GM04504 (cell line): ENCODE measurements at regions not wholly inside any gene's neighbourhood (a gene's known extent, or its start where the extent isn't known, plus 50 kb on each side); places are given as distances from the start of the nearest gene placed in this dataset.

Experiments used
- DNase-seq: peaks from one replicate; pipeline ENCODE4 v3.0.0-alpha.2; 2012; ENCODE audit warnings: low read depth

DNA sequence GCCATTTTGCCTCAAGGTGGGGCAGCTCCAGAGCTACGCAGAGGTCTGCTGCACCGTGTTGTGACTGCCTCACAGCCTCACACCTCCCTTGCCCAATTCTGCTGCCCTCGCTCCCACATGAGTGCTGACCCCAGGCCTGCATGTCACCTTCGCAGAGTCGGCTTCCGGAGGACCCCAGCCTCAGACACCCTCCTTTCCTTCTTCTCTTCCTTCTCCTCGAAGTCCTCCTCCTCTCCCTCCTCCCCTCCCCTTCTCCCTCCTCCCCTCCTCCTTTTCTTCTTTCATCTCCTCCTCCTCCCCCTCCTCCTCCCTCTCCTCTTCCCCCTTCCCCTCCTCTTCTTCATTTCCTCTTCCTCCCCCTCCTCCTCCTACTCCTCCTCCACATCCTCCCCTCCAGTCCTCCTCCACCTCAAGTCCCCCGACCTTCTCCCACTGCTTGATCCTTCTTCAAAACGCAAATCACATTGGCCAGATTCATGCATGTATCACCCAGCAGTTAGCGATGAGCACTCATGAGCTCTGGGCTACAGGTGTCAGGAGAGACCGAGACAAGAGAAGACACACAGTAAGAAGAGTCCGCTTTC is 243.8 kb downstream of the RBFOX3 start:
- DNase-seq, result no peak

DNA sequence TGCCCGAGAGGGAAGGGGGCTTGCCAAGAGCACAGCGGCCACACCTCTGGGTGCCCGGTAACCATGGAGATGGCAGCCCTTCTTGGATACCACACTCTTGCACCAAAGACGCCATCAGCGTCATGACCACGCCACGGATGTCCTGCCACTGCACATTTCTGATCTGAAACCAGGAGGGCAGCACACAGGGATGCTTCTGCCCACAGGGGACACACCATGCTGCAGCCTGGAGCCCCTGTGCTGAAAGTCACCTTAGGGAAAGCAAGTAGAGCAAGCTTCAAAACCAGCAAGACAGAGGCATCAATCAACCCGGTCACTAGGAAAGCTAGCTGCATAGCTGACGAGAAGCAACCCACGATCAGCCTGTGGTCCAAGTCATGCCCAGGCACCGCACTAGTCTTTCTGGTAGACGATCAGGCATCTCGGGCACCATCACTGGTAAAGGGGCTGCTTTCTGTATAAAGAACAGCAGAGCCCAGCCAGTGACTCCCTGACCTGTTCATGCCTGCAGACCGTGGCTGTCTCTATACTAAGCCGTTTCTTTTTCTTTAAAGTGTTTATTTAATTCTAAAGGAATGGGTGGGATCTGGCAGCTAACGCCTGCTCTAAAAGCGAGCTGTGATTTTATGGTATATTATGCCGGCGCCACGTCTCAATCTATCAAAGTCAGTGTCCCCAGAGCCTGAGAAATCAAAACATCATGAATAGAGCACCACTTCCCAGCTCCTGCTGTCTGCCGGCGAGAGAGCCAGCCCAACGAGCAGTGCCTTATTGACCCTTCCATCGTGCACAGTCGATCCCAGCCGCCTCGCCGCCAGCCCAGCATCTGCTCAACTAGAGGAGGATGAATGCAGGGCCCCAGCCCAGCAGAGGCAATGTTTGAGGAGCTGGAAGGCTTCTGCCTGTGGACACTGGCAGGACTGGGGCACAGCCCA is 244.7 kb downstream of the RBFOX3 start:
- no peak for DNase-seq

DNA sequence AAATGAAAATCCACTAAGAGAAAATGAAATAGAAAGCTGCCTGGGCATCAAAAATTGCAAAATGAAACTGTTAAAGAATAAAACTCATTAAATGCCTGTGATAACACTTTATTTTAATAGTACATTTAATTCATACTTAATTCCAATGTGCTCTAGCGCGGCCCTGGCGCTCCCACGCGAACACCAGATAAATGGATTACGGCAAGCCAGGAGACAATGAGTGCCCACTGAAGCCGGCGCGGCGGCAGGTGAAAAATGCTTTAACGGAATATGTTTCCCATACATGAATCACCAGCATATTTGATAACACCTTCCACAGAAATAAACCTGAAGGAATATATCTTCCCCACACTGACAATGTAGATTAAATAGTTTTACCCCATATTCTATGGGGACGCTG is 245.5 kb downstream of the RBFOX3 start:
- no peak for DNase-seq

DNA sequence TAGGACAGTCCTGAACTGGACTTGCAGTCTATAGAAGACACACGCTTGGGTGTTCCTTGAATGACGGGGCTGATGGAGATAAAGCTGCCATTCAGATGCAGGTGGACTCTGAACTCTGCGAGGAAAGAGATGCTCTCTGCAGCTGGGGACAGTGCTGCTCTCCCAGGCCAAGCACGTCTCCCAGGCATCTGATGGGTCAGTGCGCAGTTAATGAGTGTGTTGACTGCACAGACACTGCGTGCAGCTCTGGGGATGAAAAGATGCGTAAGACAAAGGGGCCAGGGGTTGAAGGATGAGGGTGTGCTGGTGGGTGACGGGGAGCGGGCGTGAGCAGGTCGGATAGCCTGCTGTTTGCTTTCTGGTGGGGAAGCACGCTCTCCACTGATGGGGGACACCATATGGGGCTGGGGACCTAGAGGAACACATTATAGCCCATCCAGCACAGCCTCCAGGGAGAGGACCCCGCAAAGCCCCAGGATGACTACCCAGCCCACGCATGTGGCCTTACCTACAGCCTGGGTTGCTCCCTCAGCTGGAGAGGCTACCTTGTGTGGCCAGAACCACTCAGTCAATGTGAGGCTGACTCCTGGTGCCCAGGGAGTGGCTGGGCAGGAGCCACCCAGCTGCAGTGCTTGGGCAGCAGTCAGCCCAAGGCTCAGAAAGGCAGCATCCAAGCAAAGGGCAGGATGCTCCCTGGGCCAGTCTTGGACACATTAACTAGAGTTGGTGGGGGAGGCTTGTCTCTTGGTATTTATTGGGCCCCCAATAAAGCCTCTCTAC is 246.3 kb downstream of the RBFOX3 start:
- no peak for DNase-seq

DNA sequence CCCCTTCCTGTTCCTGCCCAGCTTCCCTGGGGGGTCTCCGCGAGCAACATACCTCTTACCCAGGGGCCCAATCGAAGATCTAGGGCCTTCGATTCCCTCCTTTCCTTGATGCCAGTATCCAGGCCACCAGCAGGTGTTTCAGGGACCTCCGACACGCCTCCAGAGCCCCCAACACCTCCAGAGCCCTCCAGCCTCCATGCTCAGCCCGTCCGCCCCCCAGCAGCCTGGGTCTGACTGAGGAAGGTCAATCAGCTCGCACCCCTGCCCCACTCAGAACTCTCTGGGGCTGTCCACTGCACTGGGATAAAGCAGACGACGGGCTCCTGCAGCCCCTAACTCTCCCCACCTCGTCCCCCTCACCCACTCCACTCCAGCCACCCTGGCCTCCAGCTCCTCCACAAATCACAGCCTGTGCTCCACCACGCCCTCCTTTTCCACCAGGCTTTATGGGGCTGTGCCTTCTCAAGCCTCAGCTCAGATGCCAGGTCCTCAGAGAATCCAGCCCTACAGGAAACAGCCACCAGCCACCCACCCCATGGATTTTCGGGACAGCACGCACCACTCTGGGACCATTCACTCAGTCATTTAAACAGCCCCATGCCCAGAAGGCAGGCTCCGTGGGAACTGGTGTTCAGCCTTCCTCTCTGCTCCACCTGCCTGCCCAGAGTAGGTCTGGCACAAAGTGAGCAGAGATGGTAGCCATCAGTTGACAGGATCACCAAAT is 247.1 kb downstream of the RBFOX3 start:
- no peak for DNase-seq

DNA sequence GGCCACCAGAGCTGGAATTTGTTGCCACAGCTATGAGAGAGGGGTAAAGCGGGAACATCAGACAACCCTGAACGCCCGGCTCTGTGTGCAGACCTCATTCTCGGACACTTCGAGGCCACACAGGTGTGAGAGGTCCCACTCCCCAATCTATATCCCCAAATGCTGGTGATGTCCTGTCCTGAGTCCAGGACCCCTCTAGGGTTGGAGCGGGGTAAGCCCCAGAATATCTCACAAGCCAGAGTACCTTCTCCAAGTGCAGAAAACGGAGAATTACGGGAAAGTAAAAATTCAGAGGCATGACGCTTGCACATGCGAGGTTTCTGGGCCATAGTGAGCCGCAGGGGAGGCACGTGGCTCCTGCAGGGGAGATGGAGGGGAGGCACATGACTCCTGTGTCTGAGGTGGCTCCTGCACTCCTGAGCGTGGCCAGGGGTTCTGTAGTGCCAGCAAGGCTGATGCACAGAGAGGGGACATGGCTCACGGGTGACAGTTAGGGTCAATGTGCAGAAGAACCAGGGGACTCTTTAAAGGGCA is 248.0 kb downstream of the RBFOX3 start:
- no peak for DNase-seq

DNA sequence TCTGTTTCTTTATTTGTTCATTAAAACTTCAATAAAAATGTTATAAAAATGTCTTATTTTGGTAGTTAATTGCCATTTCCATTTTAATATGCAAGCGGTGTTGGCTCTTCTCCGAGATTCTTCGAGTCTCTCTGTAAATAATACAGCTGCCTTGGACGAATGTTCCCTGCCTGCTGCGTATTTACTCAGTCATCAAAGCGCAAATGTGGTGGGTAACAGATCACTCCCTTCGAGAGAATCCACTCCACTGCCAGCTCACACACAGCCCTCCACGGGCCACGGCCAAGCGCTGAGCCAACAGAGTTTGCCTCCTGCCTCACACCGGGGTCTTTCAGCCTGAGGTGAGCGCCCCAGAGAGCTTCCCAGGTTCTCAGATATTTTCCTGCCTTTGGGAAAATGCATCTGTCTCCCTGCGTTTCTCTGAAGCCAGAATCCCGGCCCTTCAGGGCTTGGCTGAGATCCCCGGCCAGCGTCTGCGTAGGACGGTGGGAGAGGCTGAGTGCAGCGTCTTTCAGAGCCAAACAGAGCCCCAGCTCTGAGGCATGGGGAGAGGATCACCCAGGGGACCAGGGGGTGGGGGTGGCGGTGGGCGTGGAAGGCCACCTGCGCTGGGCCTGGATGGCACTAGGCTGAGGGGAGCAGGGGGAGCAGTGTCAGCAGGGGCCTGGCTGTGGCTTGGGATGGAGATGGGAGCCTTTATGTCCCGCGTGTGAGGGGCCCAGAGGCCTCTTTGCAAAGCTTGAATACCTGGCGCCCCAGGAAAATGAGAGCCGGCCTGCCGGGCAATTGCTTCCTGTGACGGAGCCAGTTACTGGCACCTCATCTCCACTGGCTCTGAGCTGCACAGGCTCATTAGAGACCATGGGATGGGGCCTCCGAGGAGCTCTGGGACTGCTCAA is 248.7 kb downstream of the RBFOX3 start:
- DNase-seq, result no peak

DNA sequence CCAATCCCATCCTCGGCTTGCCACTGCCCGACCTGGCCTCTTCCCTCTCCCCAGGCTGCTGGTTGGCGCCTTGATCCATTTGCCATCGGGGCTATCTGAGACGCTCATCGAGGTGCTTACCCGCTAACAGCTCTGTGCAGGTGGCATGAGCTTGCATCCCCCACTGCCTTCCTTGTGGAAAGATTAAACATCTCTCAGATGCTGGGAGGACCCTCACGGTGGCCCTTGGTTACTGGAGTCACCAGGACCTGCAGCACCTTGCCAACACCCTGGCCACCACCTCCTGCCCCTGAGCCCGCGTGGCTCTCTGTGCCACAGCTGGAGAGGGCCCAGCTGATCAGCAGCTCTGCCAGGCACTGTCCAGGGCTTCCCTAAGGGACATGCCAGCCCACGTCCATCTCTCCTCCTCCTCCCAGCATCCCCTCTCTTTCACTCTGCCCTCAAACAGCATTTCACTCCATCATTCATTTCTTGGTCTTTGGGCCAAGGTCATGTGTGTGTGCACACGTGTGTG is 249.6 kb downstream of the RBFOX3 start:
- DNase-seq, result no peak

DNA sequence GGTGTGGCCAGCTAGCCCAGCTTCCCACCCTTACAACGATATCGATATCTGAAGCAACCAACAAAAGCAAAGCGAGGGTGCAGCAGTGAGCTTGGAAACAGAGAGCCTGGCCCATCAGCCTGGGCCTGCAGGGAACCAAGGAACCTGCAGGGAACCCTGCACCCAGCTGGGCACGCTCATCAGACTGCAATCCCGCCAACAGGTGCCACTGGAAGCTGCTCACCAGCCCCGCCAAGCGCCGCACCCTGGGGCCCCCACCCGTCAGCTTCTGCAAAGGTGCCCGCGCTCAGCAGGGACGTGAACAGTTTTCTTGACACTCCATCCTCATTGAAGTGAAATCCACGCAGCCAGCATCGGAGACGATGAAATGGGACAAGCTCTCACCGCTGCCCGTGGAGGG is 250.7 kb downstream of the RBFOX3 start:
- no peak for DNase-seq

DNA sequence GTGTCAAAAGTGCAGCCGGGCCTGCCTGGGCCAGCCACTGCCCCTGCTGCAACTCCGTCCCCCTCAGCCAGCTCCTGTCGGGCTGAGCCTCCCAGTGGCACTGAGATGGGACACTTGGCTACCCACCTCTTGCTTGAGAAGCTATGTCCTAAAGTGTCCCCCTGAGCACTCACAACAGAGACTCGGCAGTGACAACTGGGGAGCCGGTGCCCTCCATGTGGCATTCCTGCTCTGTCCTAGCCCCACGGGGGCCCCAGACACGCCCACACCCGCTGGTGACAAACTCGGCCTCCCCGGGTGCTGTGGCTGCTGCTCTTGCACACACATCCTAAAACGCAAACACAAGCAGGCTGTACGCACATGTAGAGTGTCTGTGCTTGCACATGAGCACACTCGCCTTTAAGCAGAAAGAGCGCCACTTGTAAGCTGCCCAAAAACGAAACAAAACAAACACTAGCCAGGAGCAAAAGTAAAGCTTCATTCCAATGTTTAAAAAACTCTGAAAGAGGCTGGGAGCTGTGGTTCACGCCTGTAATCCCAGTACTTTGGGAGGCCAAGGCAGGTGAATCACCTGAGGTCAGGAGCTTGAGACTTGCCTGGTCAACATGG is 253.9 kb downstream of the RBFOX3 start:
- no peak for DNase-seq

DNA sequence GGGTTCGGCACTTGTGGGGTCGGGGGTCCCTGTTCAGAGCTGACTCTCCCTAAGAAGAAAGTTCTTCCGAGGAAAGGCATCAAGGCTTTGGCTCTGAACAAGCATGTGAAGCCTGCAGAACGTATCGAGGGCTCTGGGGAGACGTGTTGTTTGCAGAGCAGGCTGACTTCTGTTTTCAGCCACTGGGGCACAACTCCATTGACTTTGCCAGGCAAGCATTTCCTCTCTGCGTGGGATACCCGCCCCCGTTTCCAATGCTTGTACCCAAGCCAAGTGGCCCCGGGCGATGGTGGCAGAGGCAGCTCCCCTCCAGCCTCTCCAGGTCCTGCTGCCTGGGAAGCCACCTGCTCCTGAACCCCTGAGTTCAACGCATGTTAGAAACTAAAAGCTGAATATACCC is 255.7 kb downstream of the RBFOX3 start:
- DNase-seq, result no peak

DNA sequence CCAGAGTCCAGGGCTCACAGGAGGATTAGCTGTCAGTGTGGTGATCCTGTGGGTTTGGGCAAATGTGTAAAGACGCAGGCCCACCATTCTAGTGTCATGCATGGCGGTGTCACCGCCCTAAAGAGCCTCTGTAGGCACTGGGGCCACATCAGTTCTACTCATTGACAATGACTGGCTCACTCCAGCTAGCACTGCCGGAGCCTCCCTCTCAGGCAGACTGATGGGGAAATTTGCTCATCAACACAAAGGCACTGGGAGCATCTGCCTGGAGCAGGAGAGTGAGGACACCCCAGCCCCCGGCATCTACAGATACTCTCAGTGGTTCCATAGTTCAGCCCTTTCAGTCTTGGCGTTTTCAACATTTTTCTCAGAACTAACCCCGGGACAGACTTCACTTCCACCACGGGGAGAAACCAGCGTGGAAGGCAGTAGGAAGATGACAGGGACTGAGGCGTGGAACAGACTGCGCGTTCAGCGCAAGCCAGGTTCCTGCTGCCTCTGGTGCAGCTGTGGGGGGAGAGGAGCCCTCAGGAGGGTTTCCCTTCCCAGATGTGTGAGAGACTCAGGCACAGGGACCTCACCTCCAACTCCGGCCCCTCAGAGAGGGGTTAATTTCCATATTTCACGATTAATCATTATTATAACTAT is 256.6 kb downstream of the RBFOX3 start:
- no peak for DNase-seq

DNA sequence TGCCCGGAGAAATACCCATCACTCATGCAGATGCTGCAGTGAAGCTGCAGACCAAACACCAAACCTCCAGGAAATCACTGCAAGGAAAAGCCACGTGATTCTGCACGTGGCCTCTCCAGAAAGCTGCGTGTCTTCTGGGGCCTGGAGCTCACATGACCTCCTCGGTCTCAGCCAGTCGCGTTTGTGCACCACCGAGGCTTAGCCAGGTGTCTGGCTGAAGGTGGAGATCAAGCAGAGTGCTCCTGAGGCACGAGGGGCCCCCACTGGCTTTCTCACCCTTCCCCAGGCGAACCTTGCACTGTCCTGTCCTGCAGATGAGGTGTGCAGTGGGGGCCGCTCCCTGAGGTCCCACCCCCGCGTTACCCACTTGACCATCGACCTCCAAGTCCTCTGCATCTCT is 257.3 kb downstream of the RBFOX3 start:
- DNase-seq, result no peak

DNA sequence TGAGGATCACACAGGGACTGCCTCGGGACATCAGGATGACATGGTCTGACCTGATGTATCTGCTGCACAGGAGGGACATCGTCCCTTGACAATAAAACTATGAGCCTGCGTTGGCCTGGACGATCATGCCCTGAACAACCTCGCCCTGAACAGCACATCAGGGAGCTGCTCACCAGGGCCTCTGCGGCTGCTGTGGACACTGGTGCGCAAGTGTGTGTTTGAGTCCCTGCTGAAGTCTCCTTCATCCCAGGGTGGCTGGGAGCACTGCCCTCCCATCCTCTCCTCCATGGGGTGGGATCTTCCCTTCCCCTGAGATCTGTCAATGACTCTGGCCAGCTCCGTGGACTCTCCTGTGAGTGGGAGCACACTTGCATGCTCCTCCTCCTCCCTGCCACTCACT is 257.8 kb downstream of the RBFOX3 start:
- no peak for DNase-seq

DNA sequence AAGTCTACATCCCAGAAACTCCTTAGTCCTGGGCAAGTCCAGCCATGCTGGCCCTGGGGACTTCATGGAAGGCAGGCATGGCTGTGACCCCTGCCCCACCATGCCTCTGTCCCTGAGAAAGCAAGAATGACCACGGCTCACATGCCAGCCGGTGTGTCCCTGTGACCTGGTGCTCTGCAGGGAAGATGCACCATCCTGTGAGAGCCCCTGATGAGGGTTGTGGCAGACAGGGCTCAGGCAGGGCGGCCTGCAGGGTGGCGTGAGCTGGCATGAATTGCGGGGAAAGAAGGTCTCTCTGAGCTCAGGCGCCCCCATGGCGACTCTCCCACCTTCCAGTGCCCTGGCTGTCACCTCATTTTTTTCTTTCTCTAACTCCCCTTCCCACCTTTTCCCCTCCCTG is 260.3 kb downstream of the RBFOX3 start:
- DNase-seq, result no peak

DNA sequence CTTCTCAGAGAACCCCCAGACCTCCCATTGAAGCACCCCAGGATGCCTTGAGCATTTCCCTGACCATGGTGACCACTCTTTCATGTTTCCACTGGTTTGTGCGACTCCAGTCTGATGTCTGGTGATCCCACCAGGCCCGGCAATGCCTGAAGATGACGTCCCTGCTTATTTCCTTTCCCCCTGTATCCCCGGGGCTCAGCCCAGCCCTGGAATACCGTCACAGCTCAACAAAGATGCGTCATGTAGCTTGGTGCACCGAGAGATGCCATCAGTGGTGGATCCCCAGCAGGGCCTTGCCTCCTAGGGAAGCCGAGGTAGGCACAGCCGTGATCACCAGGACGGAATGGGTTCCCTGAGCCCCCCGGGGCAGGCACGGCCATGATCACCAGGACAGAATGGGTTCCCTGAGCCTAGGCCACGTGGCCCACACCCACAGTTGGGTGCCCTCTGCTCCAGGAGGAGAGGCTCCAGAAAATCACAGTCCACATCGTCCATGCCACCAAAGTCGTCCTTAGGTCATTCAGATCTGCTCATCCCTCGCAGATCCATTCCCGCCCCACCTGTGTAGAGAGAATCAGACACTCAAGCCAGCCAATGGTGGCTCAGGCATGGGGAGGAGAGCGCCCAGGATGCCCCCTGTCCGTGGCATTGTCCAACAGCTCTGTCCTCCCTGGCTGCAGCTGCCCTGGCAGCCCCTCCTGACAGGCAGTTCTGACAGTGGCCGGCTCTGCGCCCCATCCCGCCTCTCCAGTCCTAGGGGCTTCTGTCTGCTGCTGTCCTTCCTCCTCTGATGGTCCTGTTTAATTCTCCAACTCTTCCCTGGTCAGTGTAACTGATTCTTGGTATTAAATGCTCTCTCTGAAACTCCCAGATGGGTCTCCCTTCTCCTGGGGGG is 261.1 kb downstream of the RBFOX3 start:
- DNase-seq, result no peak

DNA sequence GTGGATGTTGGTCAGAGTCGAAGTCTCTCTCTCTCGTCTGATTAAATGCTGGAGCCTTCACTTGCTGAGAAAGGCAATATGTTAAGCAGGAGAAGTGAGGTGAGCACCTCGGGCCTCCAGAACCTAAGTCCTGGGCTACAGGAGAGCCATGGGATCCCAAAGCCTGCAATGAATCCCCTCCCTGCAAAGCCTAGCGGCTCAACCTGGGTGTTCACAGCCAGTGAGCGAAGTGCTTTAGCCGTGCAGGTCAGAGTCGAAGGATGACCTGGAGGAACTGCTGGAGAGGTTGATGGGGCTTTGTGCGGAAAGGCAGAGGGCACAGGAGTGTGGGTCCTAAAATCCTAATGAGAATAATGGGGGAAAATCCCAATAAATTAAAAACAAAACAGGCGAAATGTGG is 267.8 kb downstream of the ENGASE start:
- no peak for DNase-seq

DNA sequence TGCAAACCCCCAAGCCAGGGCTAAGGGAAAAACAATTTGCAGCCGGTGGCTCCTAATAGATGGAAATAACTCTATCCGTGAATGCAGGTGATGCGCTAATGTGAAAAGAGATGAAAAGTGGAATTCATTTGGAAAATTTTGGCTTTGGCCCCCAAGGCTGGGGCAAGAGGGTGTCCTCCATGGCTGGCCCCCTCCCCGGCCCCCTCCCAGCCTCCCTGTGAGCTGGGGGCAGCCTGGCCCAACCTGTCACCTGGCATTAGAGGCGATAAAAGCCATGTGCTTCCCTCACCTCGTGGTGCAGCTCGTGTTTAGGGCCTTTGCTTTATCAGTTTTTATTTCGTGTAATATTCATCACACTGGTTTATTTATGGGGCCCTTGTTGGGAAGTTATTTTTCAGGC is 267.2 kb downstream of the ENGASE start:
- DNase-seq, result no peak
